WI38 (cell line): ENCODE measurements at regions not wholly inside any gene's neighbourhood (a gene's known extent, or its start where the extent isn't known, plus 50 kb on each side); places are given as distances from the start of the nearest gene placed in this dataset.
A peak's percentile ranks its signal among the peaks of the same experiment; 100 is the strongest.

ENCODE experiments used
- H3K4me3 ChIP-seq: 2 replicates; pipeline ENCODE4 v1.5.1; 2011; ENCODE audit warnings: low read depth, mild to moderate bottlenecking, control low read depth, low read length
- TF ChIP-seq, protein P1 (sequence below): IDR thresholded peaks from 2 replicates; pipeline ENCODE4 v1.5.1; 2012; ENCODE audit warnings: low read depth, mild to moderate bottlenecking, control low read depth, low read length

GRCh38 chr18:22790545-22791309 is 142.4 kb upstream of the RBBP8 start:
- no peak overlapping the region for H3K4me3 ChIP-seq
- TF ChIP-seq, protein P1, sequence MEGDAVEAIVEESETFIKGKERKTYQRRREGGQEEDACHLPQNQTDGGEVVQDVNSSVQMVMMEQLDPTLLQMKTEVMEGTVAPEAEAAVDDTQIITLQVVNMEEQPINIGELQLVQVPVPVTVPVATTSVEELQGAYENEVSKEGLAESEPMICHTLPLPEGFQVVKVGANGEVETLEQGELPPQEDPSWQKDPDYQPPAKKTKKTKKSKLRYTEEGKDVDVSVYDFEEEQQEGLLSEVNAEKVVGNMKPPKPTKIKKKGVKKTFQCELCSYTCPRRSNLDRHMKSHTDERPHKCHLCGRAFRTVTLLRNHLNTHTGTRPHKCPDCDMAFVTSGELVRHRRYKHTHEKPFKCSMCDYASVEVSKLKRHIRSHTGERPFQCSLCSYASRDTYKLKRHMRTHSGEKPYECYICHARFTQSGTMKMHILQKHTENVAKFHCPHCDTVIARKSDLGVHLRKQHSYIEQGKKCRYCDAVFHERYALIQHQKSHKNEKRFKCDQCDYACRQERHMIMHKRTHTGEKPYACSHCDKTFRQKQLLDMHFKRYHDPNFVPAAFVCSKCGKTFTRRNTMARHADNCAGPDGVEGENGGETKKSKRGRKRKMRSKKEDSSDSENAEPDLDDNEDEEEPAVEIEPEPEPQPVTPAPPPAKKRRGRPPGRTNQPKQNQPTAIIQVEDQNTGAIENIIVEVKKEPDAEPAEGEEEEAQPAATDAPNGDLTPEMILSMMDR, result no peak

GRCh38 chr18:22791310-22791610 is 141.9 kb upstream of the RBBP8 start:
- H3K4me3 ChIP-seq, result no peak overlapping the region
- TF ChIP-seq, protein P1, result no peak

- no peak overlapping the region for H3K4me3 ChIP-seq
- TF ChIP-seq, protein P1, result no peak
Observed at GRCh38 chr18:22796113-22796512, 137.0 kb upstream of the RBBP8 start.

GRCh38 chr18:22800551-22800951 is 132.6 kb upstream of the RBBP8 start:
- TF ChIP-seq, protein P1, result no peak

GRCh38 chr18:22813648-22814328 is 119.3 kb upstream of the RBBP8 start:
- H3K4me3 ChIP-seq, result no peak overlapping the region
- TF ChIP-seq, protein P1, result peak; percentile 46; the same call in 1 of the 2 replicates

More at GRCh38 chr18:22800551-22800951, 132.6 kb upstream of the RBBP8 start:
- no peak overlapping the region for H3K4me3 ChIP-seq

GRCh38 chr18:22814329-22814703 is 118.8 kb upstream of the RBBP8 start:
- no peak overlapping the region for H3K4me3 ChIP-seq
- TF ChIP-seq, protein P1, result no peak
